ENCODE measurements at regions not wholly inside any gene's neighbourhood (a gene's known extent, or its start where the extent isn't known, plus 50 kb on each side); places are given as distances from the start of the nearest gene placed in this dataset.
"Not testable (repeated sequence)": the region's sequence is repeated elsewhere in the genome, so short reads cannot be mapped to it uniquely, and the experiment has no call there.

DNA sequence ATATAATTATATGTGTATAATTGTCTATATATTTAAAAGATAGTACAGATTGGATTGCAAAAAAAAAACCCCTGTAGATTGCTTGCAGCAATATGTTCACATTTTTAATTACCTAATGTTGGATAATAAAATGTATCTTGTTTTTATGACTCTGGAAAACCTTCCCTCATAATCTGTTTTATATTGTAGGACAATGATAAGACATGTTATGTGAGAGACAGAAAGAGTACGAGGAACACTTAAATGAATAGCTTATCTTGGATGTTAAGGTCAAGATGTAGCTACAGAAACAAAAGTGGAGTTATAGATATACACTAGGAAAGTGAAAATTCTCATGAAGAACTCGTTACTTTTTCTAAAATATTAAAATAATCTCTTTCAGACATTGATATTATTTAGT lies 691.6 kb upstream of the IMPG1 start:
- DNase-seq = no peak

- no peak for DNase-seq
Measured at GRCh38 chr6:76752841-76753240, 680.4 kb upstream of the IMPG1 start.

- not testable (repeated sequence) for DNase-seq
Measured at GRCh38 chr6:76745388-76745787, 672.9 kb upstream of the IMPG1 start.

DNA sequence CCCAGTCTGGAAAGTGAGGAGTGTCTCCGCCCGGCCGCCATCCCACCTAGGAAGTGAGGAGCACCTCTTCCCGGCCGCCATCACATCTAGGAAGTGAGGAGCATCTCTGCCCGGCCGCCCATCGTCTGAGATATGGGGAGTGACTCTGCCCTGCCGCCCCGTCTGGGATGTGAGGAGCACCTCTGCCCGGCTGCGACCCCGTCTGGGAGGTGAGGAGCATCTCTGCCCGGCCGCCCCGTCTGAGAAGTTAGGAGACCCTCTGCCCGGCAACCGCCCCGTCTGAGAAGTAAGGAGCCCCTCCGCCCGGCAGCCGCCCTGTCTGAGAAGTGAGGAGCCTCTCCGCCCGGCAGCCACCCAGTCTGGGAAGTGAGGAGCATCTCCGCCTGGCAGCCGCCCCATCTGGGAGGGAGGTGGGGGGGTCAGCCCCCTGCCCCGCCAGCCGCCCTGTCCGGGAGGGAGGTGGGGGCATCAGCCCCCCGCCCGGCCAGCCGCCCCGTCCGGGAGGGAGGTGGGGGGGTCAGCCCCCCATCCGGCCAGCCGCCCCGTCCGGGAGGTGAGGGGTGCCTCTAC lies 671.8 kb upstream of the IMPG1 start:
- DNase-seq = not testable (repeated sequence)

DNA sequence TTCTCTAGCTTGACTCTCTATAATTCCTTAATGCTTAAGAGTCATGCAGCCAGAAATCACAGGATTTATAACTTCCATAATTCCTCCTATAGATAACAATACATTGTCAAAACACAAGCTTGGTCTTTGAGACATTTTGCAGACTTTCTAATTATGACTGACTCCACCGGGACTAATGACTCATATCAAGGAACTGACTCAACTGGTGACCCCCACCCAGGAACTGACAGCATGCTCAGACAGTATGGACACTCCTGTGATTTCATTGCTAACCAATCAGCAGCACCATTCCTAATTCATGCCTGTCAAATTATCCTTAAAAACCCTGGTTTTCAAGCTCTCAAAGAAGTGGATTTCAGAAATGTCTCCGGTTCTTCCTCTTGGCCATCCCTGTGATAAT lies 670.5 kb upstream of the IMPG1 start:
- DNase-seq = no peak

DNA sequence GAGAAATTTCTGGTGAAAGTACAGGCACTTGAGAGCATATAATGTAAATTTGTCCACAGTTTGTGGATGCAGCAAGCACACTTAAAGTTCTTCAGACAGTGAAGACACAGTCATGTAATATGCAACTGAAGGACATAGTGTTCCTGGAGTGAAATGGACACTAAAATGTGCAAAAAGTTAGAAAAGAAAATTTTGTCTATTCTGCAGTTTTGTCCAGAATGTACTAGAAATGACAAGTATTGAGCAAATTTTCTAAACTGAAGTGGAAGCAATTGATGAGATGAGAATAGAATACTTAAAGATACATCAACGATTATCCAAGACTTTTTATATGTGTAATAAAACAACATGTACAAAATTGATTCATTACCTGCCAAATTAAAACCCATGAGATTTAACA lies 647.0 kb upstream of the IMPG1 start:
- DNase-seq = no peak

DNA sequence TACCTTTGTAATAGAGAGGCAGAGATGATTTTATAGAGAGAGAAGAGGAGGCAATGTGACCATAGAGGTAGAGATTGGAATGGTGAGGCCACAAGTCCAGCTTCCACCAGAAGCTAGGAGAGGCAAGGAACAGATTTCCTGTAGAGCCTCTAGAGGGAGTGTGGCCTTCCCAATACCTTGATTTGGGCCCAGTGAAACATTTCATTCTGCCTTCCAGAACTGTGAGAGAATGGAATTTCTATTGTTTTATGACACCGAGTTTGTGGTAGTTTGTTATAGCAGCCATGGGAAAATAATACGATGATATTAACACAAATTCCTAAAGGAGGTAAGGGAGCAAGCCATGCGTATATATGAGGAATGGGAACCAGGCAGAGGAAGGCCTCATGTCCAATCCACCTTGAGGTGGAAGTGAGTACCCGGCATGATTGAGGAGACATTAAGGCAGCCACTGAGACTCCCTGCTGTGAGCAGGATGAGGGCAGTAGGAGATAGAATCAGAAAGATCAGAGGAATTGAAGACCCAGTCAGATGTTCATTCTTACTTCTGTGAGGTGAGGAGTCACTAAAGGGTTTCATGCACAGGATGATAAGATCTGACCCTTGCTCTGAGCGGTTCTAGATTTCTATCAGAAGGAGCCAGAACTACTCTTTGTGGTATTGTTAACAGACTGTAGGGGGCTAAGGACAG lies 636.3 kb upstream of the IMPG1 start:
- DNase-seq = no peak

- no peak for DNase-seq
Measured at GRCh38 chr6:76707630-76708029, 635.2 kb upstream of the IMPG1 start.

- DNase-seq = no peak
Measured at GRCh38 chr6:76706631-76707030, 634.2 kb upstream of the IMPG1 start.

GRCh38 chr6:76706086-76706485 lies 633.6 kb upstream of the IMPG1 start:
- no peak for DNase-seq

- no peak for DNase-seq
Measured at GRCh38 chr6:76703786-76704185, 631.3 kb upstream of the IMPG1 start.

- DNase-seq = no peak
Measured at GRCh38 chr6:76703285-76703684, 630.8 kb upstream of the IMPG1 start.

- DNase-seq = no peak
Measured at GRCh38 chr6:76702187-76702586, 629.7 kb upstream of the IMPG1 start.

DNA sequence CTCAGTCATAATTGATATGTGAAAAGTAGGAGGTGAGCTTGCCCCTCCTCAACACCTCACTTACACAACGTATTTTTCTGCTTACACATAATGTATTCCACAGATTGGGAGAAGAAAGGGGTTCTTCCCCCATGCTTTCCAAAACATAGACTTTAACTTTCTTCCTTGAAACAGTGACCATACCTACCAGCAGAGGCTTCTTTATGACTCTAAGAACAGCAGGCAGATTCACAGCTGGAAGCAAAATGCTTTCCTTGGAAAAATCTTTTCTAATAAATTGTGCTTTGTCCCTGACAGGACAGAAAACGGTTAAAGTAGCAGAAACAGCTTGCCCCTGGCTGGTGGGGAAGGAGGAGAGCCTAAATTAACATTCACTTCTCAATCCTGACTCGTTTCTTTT lies 629.1 kb upstream of the IMPG1 start:
- DNase-seq = no peak

- no peak for DNase-seq
Measured at GRCh38 chr6:76697585-76697984, 625.1 kb upstream of the IMPG1 start.

- DNase-seq = no peak
Measured at GRCh38 chr6:76694795-76695194, 622.3 kb upstream of the IMPG1 start.

- DNase-seq = no peak
Measured at GRCh38 chr6:76684875-76685274, 612.4 kb upstream of the IMPG1 start.

- DNase-seq = no peak
Measured at GRCh38 chr6:76683985-76684384, 611.5 kb upstream of the IMPG1 start.

GRCh38 chr6:76682842-76683241 lies 610.4 kb upstream of the IMPG1 start:
- DNase-seq = peak; percentile 19

- no peak for DNase-seq
Measured at GRCh38 chr6:76681781-76682180, 609.3 kb upstream of the IMPG1 start.

DNA sequence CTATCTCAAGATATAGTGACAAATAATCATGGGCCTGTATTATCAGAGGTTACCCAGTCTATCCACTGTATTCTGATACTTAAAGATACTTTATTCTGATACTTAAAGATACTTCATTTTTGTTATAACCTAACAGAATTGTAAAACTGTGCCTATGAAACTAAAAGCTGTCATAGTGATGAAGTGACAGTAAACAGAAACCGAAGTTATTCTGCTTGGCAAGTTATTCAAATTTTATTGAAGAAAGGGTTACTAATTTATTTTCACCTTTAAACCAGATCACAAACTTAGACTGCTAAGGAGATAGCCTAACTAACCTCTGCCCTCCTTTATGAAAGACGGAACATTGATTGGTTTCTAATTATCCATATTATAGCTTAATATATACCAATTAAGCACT lies 604.6 kb upstream of the IMPG1 start:
- no peak for DNase-seq

GRCh38 chr6:76671751-76672150 lies 599.3 kb upstream of the IMPG1 start:
- no peak for DNase-seq

- no peak for DNase-seq
Measured at GRCh38 chr6:76644231-76644630, 571.8 kb upstream of the IMPG1 start.

DNA sequence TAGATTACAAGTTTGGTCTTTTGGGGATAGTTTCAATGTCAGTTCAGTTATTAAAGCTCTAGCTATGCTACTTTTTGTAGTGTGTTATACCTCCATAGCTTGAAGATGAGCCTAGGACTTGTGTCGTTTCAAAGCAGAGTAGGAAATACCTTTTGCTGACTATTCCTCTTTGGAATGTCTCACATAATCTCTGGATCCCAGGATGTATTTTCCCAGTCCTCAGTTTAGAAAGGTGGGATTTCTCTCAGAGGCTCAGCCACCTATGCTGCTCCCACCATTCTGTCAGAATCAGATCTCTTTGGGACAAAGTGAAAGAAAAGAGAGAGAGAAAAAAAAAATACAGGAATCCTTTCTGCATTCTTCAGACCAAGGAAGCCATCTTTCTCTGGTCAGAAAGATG lies 567.5 kb upstream of the IMPG1 start:
- DNase-seq = no peak

GRCh38 chr6:76634695-76635094 lies 562.2 kb upstream of the IMPG1 start:
- DNase-seq = no peak

All from DMS153 (cell line).